Neural progenitor cell (in vitro differentiated cells): ENCODE measurements at regions not wholly inside any gene's neighbourhood (a gene's known extent, or its start where the extent isn't known, plus 50 kb on each side); places are given as distances from the start of the nearest gene placed in this dataset.

Experiments
- DNase-seq: peaks from one replicate; pipeline ENCODE4 v3.0.0-alpha.2; 2016; ENCODE audit warnings: low spot score
- H2AFZ ChIP-seq: fragments of 200-600 bp; sonication (generic); replicated peaks from 2 replicates; pipeline ENCODE4 v1.6.1; 2016; ENCODE audit warnings: antibody characterized with exemption
- H3F3A ChIP-seq: fragments of 200-600 bp; sonication (generic); 2 replicates; pipeline ENCODE4 v1.6.1; 2016; ENCODE audit warnings: antibody characterized with exemption, low read depth
- H3K27ac ChIP-seq: fragments of 200-600 bp; sonication (generic); 2 replicates; pipeline ENCODE4 v1.5.1; 2016; ENCODE audit warnings: mild to moderate bottlenecking
- H3K27me3 ChIP-seq: fragments of 200-600 bp; sonication (generic); 2 replicates; pipeline ENCODE4 v1.6.1; 2016; ENCODE audit warnings: mild to moderate bottlenecking, moderate library complexity
- H3K36me3 ChIP-seq: fragments of 200-600 bp; sonication (generic); 2 replicates; pipeline ENCODE4 v1.5.1; 2016
- H3K4me1 ChIP-seq: fragments of 200-600 bp; sonication (generic); 2 replicates; pipeline ENCODE4 v1.6.1; 2016; ENCODE audit warnings: mixed run types
- H3K4me2 ChIP-seq: fragments of 200-600 bp; sonication (generic); 2 replicates; pipeline ENCODE4 v1.6.1; 2016
- H3K4me3 ChIP-seq: fragments of 200-600 bp; sonication (generic); 2 replicates; pipeline ENCODE4 v1.5.1; 2016
- H3K79me2 ChIP-seq: fragments of 200-600 bp; sonication (generic); 2 replicates; pipeline ENCODE4 v1.6.1; 2016; ENCODE audit warnings: low read depth
- H3K9ac ChIP-seq: fragments of 200-600 bp; sonication (generic); 2 replicates; pipeline ENCODE4 v1.6.1; 2016
- H3K9me3 ChIP-seq: fragments of 200-600 bp; sonication (generic); 2 replicates; pipeline ENCODE4 v1.5.1; 2016; ENCODE audit warnings: low read depth
- H4K20me1 ChIP-seq: fragments of 200-600 bp; sonication (generic); 2 replicates; pipeline ENCODE4 v1.6.1; 2016; ENCODE audit warnings: low read depth
- H3K27ac Mint-ChIP-seq: 3 replicates; pipeline ENCODE4 v1.8.0; 2021; ENCODE audit warnings: mixed read lengths
- H3K27me3 Mint-ChIP-seq: 2 replicates; pipeline ENCODE4 v1.8.0; 2022; ENCODE audit warnings: low read depth, mild to moderate bottlenecking, inconsistent platforms, moderate library complexity, mixed read lengths; ENCODE audit not compliant: insufficient read depth
- H3K36me3 Mint-ChIP-seq: 3 replicates; pipeline ENCODE4 v1.8.0; 2021; ENCODE audit warnings: mixed read lengths
- H3K4me1 Mint-ChIP-seq: 3 replicates; pipeline ENCODE4 v1.8.0; 2021; ENCODE audit warnings: mixed read lengths
- H3K4me3 Mint-ChIP-seq: 3 replicates; pipeline ENCODE4 v1.8.0; 2021; ENCODE audit warnings: mild to moderate bottlenecking, moderate library complexity, mixed read lengths
- H3K9me3 Mint-ChIP-seq: 3 replicates; pipeline ENCODE4 v1.8.0; 2020; ENCODE audit warnings: mixed read lengths
- EZH2 ChIP-seq: fragments of 200-600 bp; sonication (generic); IDR thresholded peaks from 2 replicates; pipeline ENCODE4 v1.6.1; 2017; ENCODE audit warnings: antibody characterized with exemption, mild to moderate bottlenecking, moderate library complexity
- EZH2phosphoT487 ChIP-seq: fragments of 200-600 bp; sonication (generic); IDR thresholded peaks from 2 replicates; pipeline ENCODE4 v1.6.1; 2017; ENCODE audit warnings: antibody characterized with exemption
- TF ChIP-seq, protein P1 (sequence below): fragments of 200-600 bp; sonication (generic); IDR thresholded peaks from 2 replicates; pipeline ENCODE4 v1.5.1; 2017; ENCODE audit warnings: antibody characterized with exemption, mild to moderate bottlenecking

DNA sequence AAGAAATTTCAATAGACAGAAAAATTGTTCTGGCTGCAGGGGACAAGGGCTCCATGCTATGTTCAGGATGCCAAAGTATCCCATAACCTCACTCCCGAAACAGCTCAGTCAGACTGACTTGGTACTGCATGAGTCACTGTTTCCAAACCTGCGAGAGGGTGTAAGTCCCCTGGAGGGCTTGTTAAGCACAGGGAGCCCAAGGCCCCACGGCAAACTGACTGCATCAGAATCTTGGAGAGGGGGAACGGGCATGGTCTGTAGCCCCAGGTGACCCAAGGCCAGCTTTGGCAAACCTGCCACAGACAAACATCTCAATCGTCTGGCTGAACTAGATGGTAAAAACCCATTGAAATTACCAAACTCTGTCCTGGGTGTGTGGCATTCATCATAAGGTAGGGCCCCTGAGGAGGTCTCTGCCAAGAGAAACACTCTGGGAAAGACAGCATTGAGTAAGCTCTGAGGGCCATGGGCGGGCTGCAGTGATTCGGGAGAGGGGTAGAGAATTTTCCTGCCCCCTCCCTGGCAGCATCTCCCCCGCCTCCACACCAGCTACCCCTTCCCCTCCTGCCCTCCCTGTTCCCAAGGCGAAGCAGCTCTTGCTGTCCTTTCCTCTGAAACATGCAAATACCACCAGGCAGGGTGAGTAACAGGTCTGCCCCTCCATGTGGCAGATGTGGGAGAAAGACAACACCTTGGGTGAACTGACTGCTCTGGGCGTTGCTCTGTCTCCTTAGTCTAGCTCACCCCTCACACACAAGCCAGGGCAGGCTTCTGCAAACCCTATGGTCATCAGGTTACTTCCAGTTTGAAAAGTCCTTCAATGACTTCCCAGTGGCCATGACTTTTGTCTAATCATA lies 274.7 kb upstream of the SIX2 start:
- peaks cover 12% of the 10 kb centered on the region for H3K27me3 Mint-ChIP-seq
- no peaks in the 10 kb centered on the region for H3K9me3 Mint-ChIP-seq
- H3K36me3 Mint-ChIP-seq, result no peaks in the 10 kb centered on the region
- Histone ChIP-seq H3K36me3 (no peaks in the 10 kb centered on the region), H3F3A (no peaks in the 10 kb centered on the region), H3K27ac (no peak overlapping the region), H3K9ac (no peak overlapping the region), H4K20me1 (no peaks in the 10 kb centered on the region), H2AFZ (no peak overlapping the region), H3K4me2 (no peak overlapping the region), H3K79me2 (no peaks in the 10 kb centered on the region), H3K4me3 (no peak overlapping the region), H3K4me1 (no peaks in the 10 kb centered on the region), H3K9me3 (no peaks in the 10 kb centered on the region), H3K27me3 (no peaks in the 10 kb centered on the region)
- no peak for DNase-seq
- H3K4me3 Mint-ChIP-seq, result no peak overlapping the region
- TF ChIP-seq EZH2phosphoT487, result no peak
- TF ChIP-seq, protein P1, sequence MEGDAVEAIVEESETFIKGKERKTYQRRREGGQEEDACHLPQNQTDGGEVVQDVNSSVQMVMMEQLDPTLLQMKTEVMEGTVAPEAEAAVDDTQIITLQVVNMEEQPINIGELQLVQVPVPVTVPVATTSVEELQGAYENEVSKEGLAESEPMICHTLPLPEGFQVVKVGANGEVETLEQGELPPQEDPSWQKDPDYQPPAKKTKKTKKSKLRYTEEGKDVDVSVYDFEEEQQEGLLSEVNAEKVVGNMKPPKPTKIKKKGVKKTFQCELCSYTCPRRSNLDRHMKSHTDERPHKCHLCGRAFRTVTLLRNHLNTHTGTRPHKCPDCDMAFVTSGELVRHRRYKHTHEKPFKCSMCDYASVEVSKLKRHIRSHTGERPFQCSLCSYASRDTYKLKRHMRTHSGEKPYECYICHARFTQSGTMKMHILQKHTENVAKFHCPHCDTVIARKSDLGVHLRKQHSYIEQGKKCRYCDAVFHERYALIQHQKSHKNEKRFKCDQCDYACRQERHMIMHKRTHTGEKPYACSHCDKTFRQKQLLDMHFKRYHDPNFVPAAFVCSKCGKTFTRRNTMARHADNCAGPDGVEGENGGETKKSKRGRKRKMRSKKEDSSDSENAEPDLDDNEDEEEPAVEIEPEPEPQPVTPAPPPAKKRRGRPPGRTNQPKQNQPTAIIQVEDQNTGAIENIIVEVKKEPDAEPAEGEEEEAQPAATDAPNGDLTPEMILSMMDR, result no peak
- no peak for TF ChIP-seq EZH2
- H3K27ac Mint-ChIP-seq, result no peak overlapping the region
- no peaks in the 10 kb centered on the region for H3K4me1 Mint-ChIP-seq

- no peaks in the 10 kb centered on the region for H3K9me3 ChIP-seq
- no peaks in the 10 kb centered on the region for H4K20me1 ChIP-seq
- Mint-ChIP-seq H3K4me3 (peak overlapping the region; percentile 55), H3K4me1 (no peaks in the 10 kb centered on the region), H3K9me3 (no peaks in the 10 kb centered on the region), H3K27ac (no peak overlapping the region), H3K36me3 (no peaks in the 10 kb centered on the region), H3K27me3 (peaks cover 11% of the 10 kb centered on the region)
- no peak for TF ChIP-seq EZH2
- TF ChIP-seq, protein P1, result no peak
- TF ChIP-seq EZH2phosphoT487, result no peak
- no peaks in the 10 kb centered on the region for H3K79me2 ChIP-seq
- no peak overlapping the region for H3K4me2 ChIP-seq
- H3K4me3 ChIP-seq, result no peak overlapping the region
- no peak overlapping the region for H3K9ac ChIP-seq
- H3K4me1 ChIP-seq, result no peaks in the 10 kb centered on the region
- H3F3A ChIP-seq, result no peaks in the 10 kb centered on the region
- H2AFZ ChIP-seq, result no peak overlapping the region
- no peak overlapping the region for H3K27ac ChIP-seq
- H3K27me3 ChIP-seq, result no peaks in the 10 kb centered on the region
- no peaks in the 10 kb centered on the region for H3K36me3 ChIP-seq
- no peak for DNase-seq
Observed at GRCh38 chr2:45282646-45283045, 273.4 kb upstream of the SIX2 start.

- H3K27me3 Mint-ChIP-seq, result peaks cover 8% of the 10 kb centered on the region
- Histone ChIP-seq H3K4me3 (no peak overlapping the region), H3K27me3 (no peaks in the 10 kb centered on the region), H3K27ac (no peak overlapping the region), H3K79me2 (no peaks in the 10 kb centered on the region), H3K9me3 (no peaks in the 10 kb centered on the region), H4K20me1 (no peaks in the 10 kb centered on the region), H3F3A (no peaks in the 10 kb centered on the region), H3K4me2 (no peak overlapping the region), H3K9ac (no peak overlapping the region), H3K4me1 (no peaks in the 10 kb centered on the region), H3K36me3 (no peaks in the 10 kb centered on the region), H2AFZ (no peak overlapping the region)
- no peaks in the 10 kb centered on the region for H3K36me3 Mint-ChIP-seq
- no peak for DNase-seq
- no peak overlapping the region for H3K4me3 Mint-ChIP-seq
- H3K9me3 Mint-ChIP-seq, result no peaks in the 10 kb centered on the region
- no peaks in the 10 kb centered on the region for H3K4me1 Mint-ChIP-seq
- no peak for TF ChIP-seq EZH2phosphoT487
- no peak for TF ChIP-seq EZH2
- TF ChIP-seq, protein P1, result no peak
- no peak overlapping the region for H3K27ac Mint-ChIP-seq
Observed at GRCh38 chr2:45281311-45281710, 272.1 kb upstream of the SIX2 start.
